K562 (cell line): ENCODE measurements at regions not wholly inside any gene's neighbourhood (a gene's known extent, or its start where the extent isn't known, plus 50 kb on each side); places are given as distances from the start of the nearest gene placed in this dataset.

ENCODE experiments used
- ATAC-seq: fragments of 200-7000 bp; cut with Tn5 transposase; 3 replicates; pipeline ENCODE4 v1.9.1; 2020; ENCODE audit warnings: moderate library complexity
- BruUV-seq: library from RNA; stranded (reverse); fragments of 400-500 nt; replicated peaks from 2 replicates; lab custom pipeline; 2021; lab: Mats Ljungman, UMichigan
- CTCF ChIA-PET: fragments of 300-600 bp; formaldehyde crosslinking; extraction: SDS; loops from one replicate; lab custom pipeline; 2021; ENCODE audit warnings: low intra/inter-chr PET ratio; lab: Yijun Ruan, JAX
- POLR2A ChIA-PET: fragments of 300-600, 350-650 bp; sonication (Branson Sonifier 250); formaldehyde crosslinking; extraction: SDS; loops from one replicate; lab custom pipeline; 2021; ENCODE audit warnings: antibody characterized with exemption, inconsistent platforms; lab: Yijun Ruan, JAX
- DNase-seq, 4 experiments: peaks; one replicate each; pipeline versions ENCODE4 v3.0.0 to v3.0.0-alpha.2; 2011 to 2018; ENCODE audit warnings: low spot score in 3 of 4, mixed read lengths in 3 of 4; ENCODE audit errors: extremely low read depth in 1 of 4
- FAIRE-seq: peaks from 2 replicates; lab custom pipeline; 2011; peaks lifted over from hg19 to GRCh38; lab: Jason Lieb, UNC
- H2AFZ ChIP-seq: 2 replicates; pipeline ENCODE4 v1.6.0; 2011; ENCODE audit warnings: low read depth, low read length, control low read depth, inconsistent platforms
- H3K27ac ChIP-seq: fragments of 200-600 bp; 3 replicates; pipeline ENCODE4 v1.8.0; 2011; ENCODE audit warnings: low read depth, mild to moderate bottlenecking, control low read depth, inconsistent platforms, low read length, moderate library complexity, mixed read lengths; ENCODE audit errors: extremely low read depth
- H3K27me3 ChIP-seq, 2 experiments: fragments of 300-600 bp in 1 of 2; 2 replicates in 1 of 2; 3 replicates in 1 of 2; pipeline versions ENCODE4 v1.6.0 to v1.8.0; 2011; ENCODE audit warnings: inconsistent platforms in 2 of 2, low read length in 2 of 2, mild to moderate bottlenecking in 1 of 2, mixed read lengths in 1 of 2, moderate library complexity in 1 of 2; ENCODE audit not compliant: control insufficient read depth in 2 of 2, insufficient read depth in 2 of 2
- H3K36me3 ChIP-seq: fragments of 300-600 bp; 3 replicates; pipeline ENCODE4 v1.8.0; 2011; ENCODE audit warnings: mild to moderate bottlenecking, low read length, inconsistent platforms; ENCODE audit not compliant: control insufficient read depth, insufficient read depth
- H3K4me1 ChIP-seq, 2 experiments: fragments of 200-600 bp in 1 of 2; replicated peaks in 1 of 2; 2 replicates in 1 of 2; 3 replicates in 1 of 2; pipeline versions ENCODE4 v1.5.1 to v1.8.0; 2011; ENCODE audit warnings: inconsistent platforms in 2 of 2, low read length in 2 of 2, mild to moderate bottlenecking in 1 of 2, mixed read lengths in 1 of 2, moderate library complexity in 1 of 2; ENCODE audit not compliant: control insufficient read depth in 2 of 2, insufficient read depth in 2 of 2
- H3K4me2 ChIP-seq: 2 replicates; pipeline ENCODE4 v1.6.1; 2011; ENCODE audit warnings: low read length, control low read depth, inconsistent platforms, mixed read lengths; ENCODE audit not compliant: insufficient read depth
- H3K4me3 ChIP-seq: fragments of 200-600 bp; sonication (generic), shearing (Covaris generic); 2 replicates; pipeline ENCODE4 v1.5.1; 2016; ENCODE audit warnings: control low read depth, inconsistent platforms
- H3K79me2 ChIP-seq: fragments of 200-600 bp; 3 replicates; pipeline ENCODE4 v1.8.0; 2011; ENCODE audit warnings: low read length, inconsistent platforms; ENCODE audit not compliant: control insufficient read depth, insufficient read depth
- H3K9ac ChIP-seq, 2 experiments: 2 replicates each; pipeline versions ENCODE4 v1.6.0 to v1.6.1; 2011; ENCODE audit warnings: low read depth in 2 of 2, low read length in 2 of 2, control low read depth in 1 of 2, inconsistent platforms in 1 of 2, mild to moderate bottlenecking in 1 of 2, mixed read lengths in 1 of 2; ENCODE audit not compliant: insufficient read depth in 1 of 2
- H3K9me1 ChIP-seq: one replicate; pipeline ENCODE4 v1.6.0; 2011; ENCODE audit warnings: inconsistent platforms, mild to moderate bottlenecking, low read length, moderate library complexity; ENCODE audit not compliant: control insufficient read depth, insufficient read depth
- H3K9me3 ChIP-seq: replicated peaks from 2 replicates; pipeline ENCODE4 v1.5.1; 2011; ENCODE audit warnings: low read depth, low read length, inconsistent platforms; ENCODE audit not compliant: control insufficient read depth, insufficient read depth
- H4K20me1 ChIP-seq: replicated peaks from 2 replicates; pipeline ENCODE4 v1.6.1; 2011; ENCODE audit warnings: low read length, inconsistent platforms, mixed read lengths; ENCODE audit not compliant: control insufficient read depth, insufficient read depth
- MCM7 ChIP-seq, 2 experiments: fragments of 450-650 bp; IDR thresholded peaks; 2 replicates each; pipeline ENCODE4 v1.6.1; 2016 to 2018
- OTX1 ChIP-seq: fragments of 450-650 bp; formaldehyde crosslinking; IDR thresholded peaks from 2 replicates; pipeline ENCODE4 v1.4.0; 2022; ENCODE audit warnings: mild to moderate bottlenecking
- SETDB1 ChIP-seq: IDR thresholded peaks from one replicate; pipeline ENCODE4 v1.6.1; 2012; ENCODE audit warnings: low read length, control low read depth, inconsistent platforms
- TCF7L2 ChIP-seq: fragments of 150-350 bp; IDR thresholded peaks from 2 replicates; pipeline ENCODE4 v1.6.1; 2016; ENCODE audit warnings: low read depth, mild to moderate bottlenecking, low read length, moderate library complexity
- ZNF277 ChIP-seq: fragments of 250-450 bp; sonication (Bioruptor Pico); IDR thresholded peaks from 2 replicates; pipeline ENCODE4 v1.8.0; 2022; ENCODE audit warnings: inconsistent platforms, mild to moderate bottlenecking, moderate library complexity, borderline replicate concordance
- ZNF436 ChIP-seq: fragments of 250-450, 450-650 bp; sonication (Bioruptor Pico); formaldehyde crosslinking; IDR thresholded peaks from 2 replicates; pipeline ENCODE4 v1.7.0; 2020; ENCODE audit warnings: mild to moderate bottlenecking
- ZNF644 ChIP-seq: fragments of 200-800 bp; sonication (Bioruptor generic); IDR thresholded peaks from 2 replicates; pipeline ENCODE4 v1.6.1; 2016; ENCODE audit warnings: low read depth, missing genetic modification characterization, missing compliant biosample characterization
- WGBS: fragments of 100-300 bp; shearing (Covaris generic); methylation state at CpG from one replicate; pipeline ENCODE4 v1.1.6; 2016; ENCODE audit warnings: low coverage, mixed read lengths; ENCODE audit not compliant: insufficient coverage; ENCODE audit errors: missing lambda C conversion rate; 5-methylcytosine and 5-hydroxymethylcytosine counted together
- in situ Hi-C: fragments of 300-500 bp; cut with MboI; formaldehyde crosslinking; loops from 4 replicates; pipeline ENCODE4 v1.15.0; 2018; ENCODE audit warnings: inconsistent platforms, mixed read lengths
- intact Hi-C: fragments of 100-400 bp; cut with micrococcal nuclease; formaldehyde crosslinking; loops from 2 replicates; pipeline ENCODE4 v1.14.2; 2022
- TF ChIP-seq, protein P1 (sequence below): sonication (generic); formaldehyde crosslinking; IDR thresholded peaks from 2 replicates; pipeline ENCODE4 v1.8.1; 2022; ENCODE audit warnings: missing genetic modification reagents
- TF ChIP-seq, protein P2 (sequence below): sonication (generic); formaldehyde crosslinking; IDR thresholded peaks from 2 replicates; pipeline ENCODE4 v1.8.0; 2022; ENCODE audit warnings: mild to moderate bottlenecking, low read depth, missing genetic modification reagents

DNA sequence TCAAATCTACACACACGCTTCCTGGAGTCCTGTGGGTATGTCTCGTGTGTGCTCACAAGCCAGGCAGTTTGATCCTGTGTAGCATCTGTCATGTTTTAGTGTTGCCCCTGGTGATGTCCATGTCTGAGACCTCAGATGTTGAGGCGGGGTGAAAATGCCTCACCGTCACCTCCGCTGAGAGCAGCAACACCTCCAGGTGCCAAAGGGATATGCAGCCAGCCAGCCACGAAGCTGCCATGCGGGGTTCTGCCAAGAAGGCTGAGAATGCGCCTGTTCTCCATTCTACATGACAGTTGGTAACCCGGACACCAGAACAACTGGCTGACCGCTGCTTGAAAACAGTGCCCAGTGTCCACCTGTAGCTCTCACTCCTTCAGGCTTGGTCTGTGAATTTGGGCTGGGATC is 253.8 kb downstream of the TLE3 start (continued):
- no peak for TF ChIP-seq ZNF277 (CRISPR knock-in tag)
- no peak for TF ChIP-seq ZNF644 (tag)
- TF ChIP-seq, protein P1, sequence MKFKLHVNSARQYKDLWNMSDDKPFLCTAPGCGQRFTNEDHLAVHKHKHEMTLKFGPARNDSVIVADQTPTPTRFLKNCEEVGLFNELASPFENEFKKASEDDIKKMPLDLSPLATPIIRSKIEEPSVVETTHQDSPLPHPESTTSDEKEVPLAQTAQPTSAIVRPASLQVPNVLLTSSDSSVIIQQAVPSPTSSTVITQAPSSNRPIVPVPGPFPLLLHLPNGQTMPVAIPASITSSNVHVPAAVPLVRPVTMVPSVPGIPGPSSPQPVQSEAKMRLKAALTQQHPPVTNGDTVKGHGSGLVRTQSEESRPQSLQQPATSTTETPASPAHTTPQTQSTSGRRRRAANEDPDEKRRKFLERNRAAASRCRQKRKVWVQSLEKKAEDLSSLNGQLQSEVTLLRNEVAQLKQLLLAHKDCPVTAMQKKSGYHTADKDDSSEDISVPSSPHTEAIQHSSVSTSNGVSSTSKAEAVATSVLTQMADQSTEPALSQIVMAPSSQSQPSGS (CRISPR knock-in tag), result no peak
- TF ChIP-seq ZNF436 (CRISPR knock-in tag), result no peak
- TF ChIP-seq, protein P2, sequence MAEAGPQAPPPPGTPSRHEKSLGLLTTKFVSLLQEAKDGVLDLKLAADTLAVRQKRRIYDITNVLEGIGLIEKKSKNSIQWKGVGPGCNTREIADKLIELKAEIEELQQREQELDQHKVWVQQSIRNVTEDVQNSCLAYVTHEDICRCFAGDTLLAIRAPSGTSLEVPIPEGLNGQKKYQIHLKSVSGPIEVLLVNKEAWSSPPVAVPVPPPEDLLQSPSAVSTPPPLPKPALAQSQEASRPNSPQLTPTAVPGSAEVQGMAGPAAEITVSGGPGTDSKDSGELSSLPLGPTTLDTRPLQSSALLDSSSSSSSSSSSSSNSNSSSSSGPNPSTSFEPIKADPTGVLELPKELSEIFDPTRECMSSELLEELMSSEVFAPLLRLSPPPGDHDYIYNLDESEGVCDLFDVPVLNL, result no peak
- TF ChIP-seq MCM7 (IDR thresholded peaks at IDR 0.05), result no peak
- no peak for TF ChIP-seq SETDB1

DNA sequence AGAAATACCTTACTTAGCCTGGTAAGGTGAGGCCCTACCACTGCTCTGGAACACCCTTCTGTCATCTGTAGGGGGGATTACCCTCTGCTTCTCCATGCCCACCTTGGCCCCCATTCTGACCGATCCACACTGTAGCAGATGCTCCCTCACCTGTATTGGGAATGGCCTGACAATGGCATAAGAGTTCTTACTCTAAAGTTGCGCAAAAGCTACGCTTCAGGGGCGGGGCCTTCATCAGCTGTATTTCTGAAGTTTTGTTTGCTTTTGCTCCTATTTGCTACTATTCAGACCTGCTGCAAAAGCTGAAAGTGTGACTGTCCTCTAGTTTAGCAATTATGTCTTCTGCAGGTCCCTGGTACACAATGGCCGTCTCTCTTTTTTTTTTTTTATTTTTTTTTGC is 252.6 kb downstream of the TLE3 start:
- ChIA-PET POLR2A (no interaction called here), CTCF (no interaction called here)
- WGBS, result 0% methylated on average over 5 of the region's 5 CpGs
- no peak overlapping the region for H3K4me3 ChIP-seq
- TF ChIP-seq ZNF644 (tag) (no peak), OTX1 (no peak), TCF7L2 (no peak)
- no peak for FAIRE-seq
- BruUV-seq, result no TSS peak
- no peaks in the 10 kb centered on the region for H3K79me2 ChIP-seq
- no peaks in the 10 kb centered on the region for H4K20me1 ChIP-seq
- H3K27me3 ChIP-seq, result peaks cover 3 to 25% of the 10 kb centered on the region in 2 experiments; a peak in 1 of 5 replicates
- no peak overlapping the region for H2AFZ ChIP-seq
- no peak overlapping the region for H3K9ac ChIP-seq
- no peaks in the 10 kb centered on the region for H3K9me1 ChIP-seq
- in situ Hi-C loops, result no loop called here
- no peak for DNase-seq
- no peak for ATAC-seq
- no peaks in the 10 kb centered on the region for H3K9me3 ChIP-seq
- no peak overlapping the region for H3K27ac ChIP-seq
- H3K4me1 ChIP-seq, result no peaks in the 10 kb centered on the region
- intact Hi-C loops, result no loop called here
- H3K36me3 ChIP-seq, result no peaks in the 10 kb centered on the region
- no peak overlapping the region for H3K4me2 ChIP-seq
